ENCODE measurements at regions not wholly inside any gene's neighbourhood (a gene's known extent, or its start where the extent isn't known, plus 50 kb on each side); places are given as distances from the start of the nearest gene placed in this dataset.

GRCh38 chr11:103845331-103845730, 191.1 kb upstream of the DDI1 start:
- TF ChIP-seq CTCF (IDR thresholded peaks at IDR 0.05; ENCODE audit: borderline replicate concordance, extremely low read depth, low read length, poor library complexity, severe bottlenecking) (no peak), EZH2 (IDR thresholded peaks at IDR 0.05; ENCODE audit: borderline replicate concordance, low read depth, low read length, severe bottlenecking) (no peak)

All from DND-41 (cell line).